HG03103 (cell line): ENCODE measurements at regions not wholly inside any gene's neighbourhood (a gene's known extent, or its start where the extent isn't known, plus 50 kb on each side); places are given as distances from the start of the nearest gene placed in this dataset.
"Not testable (repeated sequence)": the region's sequence is repeated elsewhere in the genome, so short reads cannot be mapped to it uniquely, and the experiment has no call there.

Source experiments
- ATAC-seq: cut with Tn5 transposase; IDR thresholded peaks from one replicate; pipeline ENCODE4 v1.9.1; 2021; ENCODE audit warnings: low read depth; ENCODE audit not compliant: unreplicated experiment

- no peak for ATAC-seq
Measured at GRCh38 chr2:121140734-121141133, 144.3 kb downstream of the TFCP2L1 start.

GRCh38 chr2:121142452-121142851 is 142.6 kb downstream of the TFCP2L1 start:
- ATAC-seq, result no peak

GRCh38 chr2:121144111-121144510 is 140.9 kb downstream of the TFCP2L1 start:
- ATAC-seq, result no peak

GRCh38 chr2:121146630-121147029 is 138.4 kb downstream of the TFCP2L1 start:
- ATAC-seq, result no peak

GRCh38 chr2:121147766-121148165 is 137.2 kb downstream of the TFCP2L1 start:
- no peak for ATAC-seq

- ATAC-seq, result no peak
Measured at GRCh38 chr2:121148481-121148880, 136.5 kb downstream of the TFCP2L1 start.

- ATAC-seq, result no peak
Measured at GRCh38 chr2:121149384-121149783, 135.6 kb downstream of the TFCP2L1 start.

GRCh38 chr2:121150126-121150525 is 134.9 kb downstream of the TFCP2L1 start:
- no peak for ATAC-seq

GRCh38 chr2:121150713-121151112 is 134.3 kb downstream of the TFCP2L1 start:
- ATAC-seq, result no peak

- no peak for ATAC-seq
Measured at GRCh38 chr2:121151311-121152109, 133.5 kb downstream of the TFCP2L1 start.

- no peak for ATAC-seq
Measured at GRCh38 chr2:121152861-121153260, 132.1 kb downstream of the TFCP2L1 start.

GRCh38 chr2:121153516-121153915 is 131.5 kb downstream of the TFCP2L1 start:
- ATAC-seq, result no peak

- ATAC-seq, result no peak
Measured at GRCh38 chr2:121155502-121156056, 129.4 kb downstream of the TFCP2L1 start.

GRCh38 chr2:121157481-121157880 is 127.5 kb downstream of the TFCP2L1 start:
- ATAC-seq, result not testable (repeated sequence)

- no peak for ATAC-seq
Measured at GRCh38 chr2:121159291-121160071, 125.5 kb downstream of the TFCP2L1 start.

GRCh38 chr2:121160366-121160765 is 124.6 kb downstream of the TFCP2L1 start:
- ATAC-seq, result no peak

GRCh38 chr2:121161272-121161671 is 123.7 kb downstream of the TFCP2L1 start:
- ATAC-seq, result no peak

GRCh38 chr2:121162893-121163292 is 122.1 kb downstream of the TFCP2L1 start:
- ATAC-seq, result no peak

GRCh38 chr2:121164042-121164441 is 121.0 kb downstream of the TFCP2L1 start:
- ATAC-seq, result no peak

- no peak for ATAC-seq
Measured at GRCh38 chr2:121165038-121165542, 119.9 kb downstream of the TFCP2L1 start.
